Endodermal cell (in vitro differentiated cells): ENCODE measurements at regions not wholly inside any gene's neighbourhood (a gene's known extent, or its start where the extent isn't known, plus 50 kb on each side); places are given as distances from the start of the nearest gene placed in this dataset.

ENCODE experiments used
- DNase-seq: peaks from one replicate; pipeline ENCODE4 v3.0.0-alpha.2; 2017
- H3K27ac ChIP-seq: 2 replicates; pipeline ENCODE4 v1.5.1; 2013; ENCODE audit warnings: mild to moderate bottlenecking, low read depth, low read length, moderate library complexity
- H3K27me3 ChIP-seq: 2 replicates; pipeline ENCODE4 v1.6.1; 2013; ENCODE audit warnings: mild to moderate bottlenecking, low read length, moderate library complexity; ENCODE audit not compliant: insufficient read depth, control insufficient read depth, poor library complexity, severe bottlenecking
- H3K36me3 ChIP-seq: 2 replicates; pipeline ENCODE4 v1.7.0; 2013; ENCODE audit warnings: mild to moderate bottlenecking, low read length, moderate library complexity; ENCODE audit not compliant: control insufficient read depth, insufficient read depth
- H3K4me1 ChIP-seq: one replicate; pipeline ENCODE4 v1.7.0; 2013; ENCODE audit warnings: low read length; ENCODE audit not compliant: control insufficient read depth, insufficient read depth
- H3K4me3 ChIP-seq: 2 replicates; pipeline ENCODE4 v1.5.1; 2013; ENCODE audit warnings: mild to moderate bottlenecking, low read length, moderate library complexity
- H3K9ac ChIP-seq: 2 replicates; pipeline ENCODE4 v1.6.1; 2013; ENCODE audit warnings: mild to moderate bottlenecking, low read length, moderate library complexity; ENCODE audit not compliant: poor library complexity, severe bottlenecking; ENCODE audit errors: extremely low read depth
- H3K9me3 ChIP-seq: 2 replicates; pipeline ENCODE4 v1.6.1; 2013; ENCODE audit warnings: mild to moderate bottlenecking, low read length, moderate library complexity; ENCODE audit not compliant: control insufficient read depth
- H3K27ac Mint-ChIP-seq: 2 replicates; pipeline ENCODE4 v1.8.0; 2020; ENCODE audit warnings: mixed read lengths
- H3K27me3 Mint-ChIP-seq: 2 replicates; pipeline ENCODE4 v1.8.0; 2021; ENCODE audit warnings: mild to moderate bottlenecking, mixed read lengths; ENCODE audit not compliant: insufficient read depth
- H3K36me3 Mint-ChIP-seq: 2 replicates; pipeline ENCODE4 v1.8.0; 2020; ENCODE audit warnings: low read depth, mixed read lengths
- H3K4me1 Mint-ChIP-seq: 2 replicates; pipeline ENCODE4 v1.8.0; 2020; ENCODE audit warnings: mixed read lengths
- H3K4me3 Mint-ChIP-seq: 2 replicates; pipeline ENCODE4 v1.8.0; 2020; ENCODE audit warnings: mild to moderate bottlenecking, moderate library complexity, mixed read lengths
- H3K9me3 Mint-ChIP-seq: 2 replicates; pipeline ENCODE4 v1.8.0; 2020; ENCODE audit warnings: mild to moderate bottlenecking, mixed read lengths
- WGBS, 2 experiments: methylation state at CpG; one replicate each; pipeline versions ENCODE4 v1.1.5 to v1.1.7; 2013; ENCODE audit warnings: missing lambda C conversion rate in 2 of 2, mixed read lengths in 1 of 2; ENCODE audit not compliant: insufficient coverage in 1 of 2, insufficient read length in 1 of 2; 5-methylcytosine and 5-hydroxymethylcytosine counted together
- TF ChIP-seq, protein P1 (sequence below): fragments of 200-600 bp; sonication (generic); conservative IDR thresholded peaks from 2 replicates; pipeline ENCODE4 v1.5.0; 2021; ENCODE audit warnings: antibody characterized with exemption, mild to moderate bottlenecking

DNA sequence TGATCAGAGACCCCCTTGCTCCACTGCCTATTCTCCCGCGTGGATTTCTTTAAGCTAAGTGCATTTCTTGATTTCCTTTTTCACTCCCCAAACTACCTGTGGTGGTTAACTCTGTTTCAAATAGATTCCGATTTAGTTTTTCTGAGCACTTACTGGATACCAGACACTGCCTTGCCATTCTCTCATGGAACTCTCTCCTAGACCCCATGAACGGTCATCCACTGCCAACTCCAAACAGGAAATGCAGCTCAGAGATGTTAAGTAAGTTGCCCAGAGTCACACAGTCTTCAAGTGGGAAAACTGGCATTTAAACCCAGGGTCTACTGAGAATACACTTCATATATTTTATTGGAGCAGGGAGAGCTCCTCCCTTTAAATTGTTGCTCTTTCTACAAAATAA, 199.4 kb downstream of the MAF start:
- DNase-seq: no peak
- no peak overlapping the region for H3K27ac ChIP-seq
- Mint-ChIP-seq H3K4me1 (no peaks in the 10 kb centered on the region), H3K27ac (no peak overlapping the region), H3K27me3 (peaks cover 5% of the 10 kb centered on the region), H3K9me3 (peaks cover 10% of the 10 kb centered on the region), H3K4me3 (no peak overlapping the region), H3K36me3 (no peaks in the 10 kb centered on the region)
- 96 to 98% methylated on average over 3 to 4 of the region's 4 CpGs for WGBS, 2 experiments
- H3K27me3 ChIP-seq: no peaks in the 10 kb centered on the region
- peaks cover 2% of the 10 kb centered on the region for H3K4me1 ChIP-seq
- H3K9me3 ChIP-seq: no peaks in the 10 kb centered on the region
- H3K4me3 ChIP-seq: no peak overlapping the region
- H3K9ac ChIP-seq: no peak overlapping the region
- H3K36me3 ChIP-seq: no peaks in the 10 kb centered on the region
- TF ChIP-seq, protein P1, sequence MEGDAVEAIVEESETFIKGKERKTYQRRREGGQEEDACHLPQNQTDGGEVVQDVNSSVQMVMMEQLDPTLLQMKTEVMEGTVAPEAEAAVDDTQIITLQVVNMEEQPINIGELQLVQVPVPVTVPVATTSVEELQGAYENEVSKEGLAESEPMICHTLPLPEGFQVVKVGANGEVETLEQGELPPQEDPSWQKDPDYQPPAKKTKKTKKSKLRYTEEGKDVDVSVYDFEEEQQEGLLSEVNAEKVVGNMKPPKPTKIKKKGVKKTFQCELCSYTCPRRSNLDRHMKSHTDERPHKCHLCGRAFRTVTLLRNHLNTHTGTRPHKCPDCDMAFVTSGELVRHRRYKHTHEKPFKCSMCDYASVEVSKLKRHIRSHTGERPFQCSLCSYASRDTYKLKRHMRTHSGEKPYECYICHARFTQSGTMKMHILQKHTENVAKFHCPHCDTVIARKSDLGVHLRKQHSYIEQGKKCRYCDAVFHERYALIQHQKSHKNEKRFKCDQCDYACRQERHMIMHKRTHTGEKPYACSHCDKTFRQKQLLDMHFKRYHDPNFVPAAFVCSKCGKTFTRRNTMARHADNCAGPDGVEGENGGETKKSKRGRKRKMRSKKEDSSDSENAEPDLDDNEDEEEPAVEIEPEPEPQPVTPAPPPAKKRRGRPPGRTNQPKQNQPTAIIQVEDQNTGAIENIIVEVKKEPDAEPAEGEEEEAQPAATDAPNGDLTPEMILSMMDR: no peak

GRCh38 chr16:79400462-79401149, 199.9 kb downstream of the MAF start:
- peaks cover 2% of the 10 kb centered on the region for H3K4me1 ChIP-seq
- H3K9ac ChIP-seq: no peak overlapping the region
- TF ChIP-seq, protein P1: no peak
- 81 to 86% methylated on average over 12 to 13 of the region's 13 CpGs for whole genome bisulfite sequencing, 2 experiments
- no peak overlapping the region for H3K27ac ChIP-seq
- no peak for DNase-seq
- Mint-ChIP-seq H3K27me3 (peaks cover 2% of the 10 kb centered on the region), H3K4me1 (peaks cover 2% of the 10 kb centered on the region), H3K36me3 (no peaks in the 10 kb centered on the region), H3K9me3 (peaks cover 6% of the 10 kb centered on the region), H3K4me3 (no peak overlapping the region), H3K27ac (no peak overlapping the region)
- no peak overlapping the region for H3K4me3 ChIP-seq
- H3K27me3 ChIP-seq: no peaks in the 10 kb centered on the region
- H3K9me3 ChIP-seq: no peaks in the 10 kb centered on the region
- no peaks in the 10 kb centered on the region for H3K36me3 ChIP-seq

DNA sequence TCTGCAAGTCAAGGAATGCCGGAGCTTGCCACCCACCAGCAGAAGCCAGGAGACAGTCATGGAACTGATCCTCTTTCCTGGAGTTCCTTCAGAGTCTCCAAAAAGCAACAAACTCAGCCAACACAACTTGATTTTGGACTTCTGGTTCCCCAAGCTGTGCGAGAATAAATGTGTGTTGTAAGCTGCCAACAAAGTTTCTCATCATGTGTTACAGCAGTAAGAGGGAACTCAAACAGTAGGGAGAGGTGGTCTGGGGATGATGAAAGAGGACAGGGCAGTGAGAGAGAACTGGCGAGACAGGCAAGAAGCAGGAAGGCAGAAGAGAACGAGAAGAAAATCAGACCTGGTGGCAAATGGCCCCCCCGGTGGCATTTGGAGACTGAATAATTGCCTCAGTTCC, 204.9 kb downstream of the MAF start:
- no peak overlapping the region for H3K9ac ChIP-seq
- Mint-ChIP-seq H3K9me3 (peaks cover 6% of the 10 kb centered on the region), H3K4me3 (no peak overlapping the region), H3K36me3 (no peaks in the 10 kb centered on the region), H3K27me3 (no peaks in the 10 kb centered on the region), H3K4me1 (peaks cover 16% of the 10 kb centered on the region), H3K27ac (no peak overlapping the region)
- H3K27ac ChIP-seq: no peak overlapping the region
- DNase-seq: peak; percentile 13
- no peaks in the 10 kb centered on the region for H3K36me3 ChIP-seq
- no peak overlapping the region for H3K4me3 ChIP-seq
- TF ChIP-seq, protein P1: no peak
- no peaks in the 10 kb centered on the region for H3K9me3 ChIP-seq
- H3K27me3 ChIP-seq: no peaks in the 10 kb centered on the region
- 91 to 92% methylated on average over 5 of the region's 5 CpGs for WGBS, 2 experiments
- H3K4me1 ChIP-seq: peaks cover 2% of the 10 kb centered on the region
